Cardiac fibroblast (primary cell): ENCODE measurements at regions not wholly inside any gene's neighbourhood (a gene's known extent, or its start where the extent isn't known, plus 50 kb on each side); places are given as distances from the start of the nearest gene placed in this dataset.

Source experiments
- DNase-seq, 2 donors: peaks; one replicate each; pipeline versions ENCODE4 v3.0.0 to v3.0.0-alpha.2; 2010; ENCODE audit warnings: low read depth in 2 of 2
- H3K4me3 ChIP-seq, 2 donors: replicated peaks in 1 of 2; 1 replicate in 1 of 2; 2 replicates in 1 of 2; pipeline ENCODE4 v1.5.1; 2011; ENCODE audit warnings: low read depth in 2 of 2, low read length in 2 of 2, mild to moderate bottlenecking in 2 of 2, moderate library complexity in 1 of 2
- CTCF ChIP-seq: IDR thresholded peaks from one replicate; pipeline ENCODE4 v1.5.1; 2011; ENCODE audit warnings: low read depth, mild to moderate bottlenecking, low read length, inconsistent platforms

- H3K4me3 ChIP-seq: no peak overlapping the region
- no peak for DNase-seq
- TF ChIP-seq CTCF: no peak
These were observed 102.7 kb upstream of the C1orf174 start for GRCh38 chr1:4002741-4003140.

GRCh38 chr1:4003846-4004505, 103.9 kb upstream of the C1orf174 start:
- no peak for DNase-seq
- no peak overlapping the region for H3K4me3 ChIP-seq
- TF ChIP-seq CTCF: no peak

GRCh38 chr1:4004635-4005430, 104.8 kb upstream of the C1orf174 start:
- DNase-seq: no peak
- H3K4me3 ChIP-seq: no peak overlapping the region
- TF ChIP-seq CTCF: no peak

GRCh38 chr1:4005431-4005830, 105.4 kb upstream of the C1orf174 start:
- no peak overlapping the region for H3K4me3 ChIP-seq
- no peak for TF ChIP-seq CTCF
- DNase-seq: no peak

GRCh38 chr1:4006676-4007374, 106.8 kb upstream of the C1orf174 start:
- no peak overlapping the region for H3K4me3 ChIP-seq
- DNase-seq: no peak
- no peak for TF ChIP-seq CTCF

GRCh38 chr1:4010284-4010683, 110.2 kb upstream of the C1orf174 start:
- TF ChIP-seq CTCF: no peak
- no peak overlapping the region for H3K4me3 ChIP-seq
- no peak for DNase-seq
